K562 (cell line): ENCODE measurements at regions not wholly inside any gene's neighbourhood (a gene's known extent, or its start where the extent isn't known, plus 50 kb on each side); places are given as distances from the start of the nearest gene placed in this dataset.

ENCODE experiments used
- ATAC-seq: fragments of 200-7000 bp; cut with Tn5 transposase; 3 replicates; pipeline ENCODE4 v1.9.1; 2020; ENCODE audit warnings: moderate library complexity
- BruUV-seq: library from RNA; stranded (reverse); fragments of 400-500 nt; replicated peaks from 2 replicates; lab custom pipeline; 2021; lab: Mats Ljungman, UMichigan
- CTCF ChIA-PET: fragments of 300-600 bp; formaldehyde crosslinking; extraction: SDS; loops from one replicate; lab custom pipeline; 2021; ENCODE audit warnings: low intra/inter-chr PET ratio; lab: Yijun Ruan, JAX
- POLR2A ChIA-PET: fragments of 300-600, 350-650 bp; sonication (Branson Sonifier 250); formaldehyde crosslinking; extraction: SDS; loops from one replicate; lab custom pipeline; 2021; ENCODE audit warnings: antibody characterized with exemption, inconsistent platforms; lab: Yijun Ruan, JAX
- DNase-seq, 4 experiments: peaks; one replicate each; pipeline versions ENCODE4 v3.0.0 to v3.0.0-alpha.2; 2011 to 2018; ENCODE audit warnings: low spot score in 3 of 4, mixed read lengths in 3 of 4; ENCODE audit errors: extremely low read depth in 1 of 4
- FAIRE-seq: peaks from 2 replicates; lab custom pipeline; 2011; peaks lifted over from hg19 to GRCh38; lab: Jason Lieb, UNC
- H2AFZ ChIP-seq: 2 replicates; pipeline ENCODE4 v1.6.0; 2011; ENCODE audit warnings: low read depth, low read length, control low read depth, inconsistent platforms
- H3K27ac ChIP-seq: fragments of 200-600 bp; 3 replicates; pipeline ENCODE4 v1.8.0; 2011; ENCODE audit warnings: low read depth, mild to moderate bottlenecking, control low read depth, inconsistent platforms, low read length, moderate library complexity, mixed read lengths; ENCODE audit errors: extremely low read depth
- H3K27me3 ChIP-seq, 2 experiments: fragments of 300-600 bp in 1 of 2; 2 replicates in 1 of 2; 3 replicates in 1 of 2; pipeline versions ENCODE4 v1.6.0 to v1.8.0; 2011; ENCODE audit warnings: inconsistent platforms in 2 of 2, low read length in 2 of 2, mild to moderate bottlenecking in 1 of 2, mixed read lengths in 1 of 2, moderate library complexity in 1 of 2; ENCODE audit not compliant: control insufficient read depth in 2 of 2, insufficient read depth in 2 of 2
- H3K36me3 ChIP-seq: fragments of 300-600 bp; 3 replicates; pipeline ENCODE4 v1.8.0; 2011; ENCODE audit warnings: mild to moderate bottlenecking, low read length, inconsistent platforms; ENCODE audit not compliant: control insufficient read depth, insufficient read depth
- H3K4me1 ChIP-seq, 2 experiments: fragments of 200-600 bp in 1 of 2; replicated peaks in 1 of 2; 2 replicates in 1 of 2; 3 replicates in 1 of 2; pipeline versions ENCODE4 v1.5.1 to v1.8.0; 2011; ENCODE audit warnings: inconsistent platforms in 2 of 2, low read length in 2 of 2, mild to moderate bottlenecking in 1 of 2, mixed read lengths in 1 of 2, moderate library complexity in 1 of 2; ENCODE audit not compliant: control insufficient read depth in 2 of 2, insufficient read depth in 2 of 2
- H3K4me2 ChIP-seq: 2 replicates; pipeline ENCODE4 v1.6.1; 2011; ENCODE audit warnings: low read length, control low read depth, inconsistent platforms, mixed read lengths; ENCODE audit not compliant: insufficient read depth
- H3K4me3 ChIP-seq: fragments of 200-600 bp; sonication (generic), shearing (Covaris generic); 2 replicates; pipeline ENCODE4 v1.5.1; 2016; ENCODE audit warnings: control low read depth, inconsistent platforms
- H3K79me2 ChIP-seq: fragments of 200-600 bp; 3 replicates; pipeline ENCODE4 v1.8.0; 2011; ENCODE audit warnings: low read length, inconsistent platforms; ENCODE audit not compliant: control insufficient read depth, insufficient read depth
- H3K9ac ChIP-seq, 2 experiments: 2 replicates each; pipeline versions ENCODE4 v1.6.0 to v1.6.1; 2011; ENCODE audit warnings: low read depth in 2 of 2, low read length in 2 of 2, control low read depth in 1 of 2, inconsistent platforms in 1 of 2, mild to moderate bottlenecking in 1 of 2, mixed read lengths in 1 of 2; ENCODE audit not compliant: insufficient read depth in 1 of 2
- H3K9me1 ChIP-seq: one replicate; pipeline ENCODE4 v1.6.0; 2011; ENCODE audit warnings: inconsistent platforms, mild to moderate bottlenecking, low read length, moderate library complexity; ENCODE audit not compliant: control insufficient read depth, insufficient read depth
- H3K9me3 ChIP-seq: replicated peaks from 2 replicates; pipeline ENCODE4 v1.5.1; 2011; ENCODE audit warnings: low read depth, low read length, inconsistent platforms; ENCODE audit not compliant: control insufficient read depth, insufficient read depth
- H4K20me1 ChIP-seq: replicated peaks from 2 replicates; pipeline ENCODE4 v1.6.1; 2011; ENCODE audit warnings: low read length, inconsistent platforms, mixed read lengths; ENCODE audit not compliant: control insufficient read depth, insufficient read depth
- RFX1 ChIP-seq: fragments of 450-650 bp; IDR thresholded peaks from 2 replicates; pipeline ENCODE4 v1.6.1; 2016; ENCODE audit warnings: mild to moderate bottlenecking, moderate library complexity
- SAFB ChIP-seq: fragments of 200-400 bp; formaldehyde crosslinking; IDR thresholded peaks from 2 replicates; pipeline ENCODE4 v1.6.1; 2017; ENCODE audit warnings: low read depth, low read length, borderline replicate concordance
- ZNF224 ChIP-seq: sonication (generic); formaldehyde crosslinking; IDR thresholded peaks from 2 replicates; pipeline ENCODE4 v1.8.0; 2022; ENCODE audit warnings: mild to moderate bottlenecking, missing genetic modification reagents
- WGBS: fragments of 100-300 bp; shearing (Covaris generic); methylation state at CpG from one replicate; pipeline ENCODE4 v1.1.6; 2016; ENCODE audit warnings: low coverage, mixed read lengths; ENCODE audit not compliant: insufficient coverage; ENCODE audit errors: missing lambda C conversion rate; 5-methylcytosine and 5-hydroxymethylcytosine counted together
- in situ Hi-C: fragments of 300-500 bp; cut with MboI; formaldehyde crosslinking; loops from 4 replicates; pipeline ENCODE4 v1.15.0; 2018; ENCODE audit warnings: inconsistent platforms, mixed read lengths
- intact Hi-C: fragments of 100-400 bp; cut with micrococcal nuclease; formaldehyde crosslinking; loops from 2 replicates; pipeline ENCODE4 v1.14.2; 2022
- TF ChIP-seq, protein P1 (sequence below), 2 experiments: fragments of 450-650 bp in 1 of 2; sonication (generic) in 1 of 2; formaldehyde crosslinking; conservative IDR thresholded peaks; 2 replicates each; pipeline versions ENCODE4 v1.4.0 to v1.8.1; 2020 to 2022; ENCODE audit warnings: mild to moderate bottlenecking in 1 of 2, missing genetic modification reagents in 1 of 2
- TF ChIP-seq, protein P2 (sequence below): fragments of 250-450 bp; sonication (Bioruptor Pico); IDR thresholded peaks from 2 replicates; pipeline ENCODE4 v1.5.0; 2021; ENCODE audit warnings: mild to moderate bottlenecking, moderate library complexity

DNA sequence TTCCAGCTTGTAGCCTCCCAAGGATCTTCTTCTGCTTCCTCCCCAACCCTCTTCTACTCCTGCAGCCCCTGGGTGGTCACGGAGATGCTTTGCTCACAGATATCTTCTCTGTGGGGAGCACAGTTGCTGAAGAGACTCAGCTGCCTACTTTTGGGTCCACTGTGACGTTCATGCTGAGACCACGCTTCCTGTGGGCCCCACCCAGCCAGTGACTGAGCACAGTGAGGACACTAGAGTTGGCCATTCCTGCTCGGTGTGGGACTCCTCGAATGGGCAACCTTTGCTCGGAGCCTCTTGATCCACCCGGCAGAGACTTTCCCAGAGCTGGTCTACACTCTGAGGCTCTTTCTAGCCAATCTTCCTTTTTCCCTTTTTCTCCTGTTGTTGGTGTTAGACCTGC lies 73.9 kb downstream of the ADRA2A start (continued):
- TF ChIP-seq, protein P1, sequence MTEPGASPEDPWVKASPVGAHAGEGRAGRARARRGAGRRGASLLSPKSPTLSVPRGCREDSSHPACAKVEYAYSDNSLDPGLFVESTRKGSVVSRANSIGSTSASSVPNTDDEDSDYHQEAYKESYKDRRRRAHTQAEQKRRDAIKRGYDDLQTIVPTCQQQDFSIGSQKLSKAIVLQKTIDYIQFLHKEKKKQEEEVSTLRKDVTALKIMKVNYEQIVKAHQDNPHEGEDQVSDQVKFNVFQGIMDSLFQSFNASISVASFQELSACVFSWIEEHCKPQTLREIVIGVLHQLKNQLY (CRISPR knock-in tag; conservative IDR thresholded peaks at IDR 0.05) = no peak
- no peak for TF ChIP-seq SAFB
- TF ChIP-seq ZNF224 (CRISPR knock-in tag) = no peak
- TF ChIP-seq, all 486 proteins: peak for 0

DNA sequence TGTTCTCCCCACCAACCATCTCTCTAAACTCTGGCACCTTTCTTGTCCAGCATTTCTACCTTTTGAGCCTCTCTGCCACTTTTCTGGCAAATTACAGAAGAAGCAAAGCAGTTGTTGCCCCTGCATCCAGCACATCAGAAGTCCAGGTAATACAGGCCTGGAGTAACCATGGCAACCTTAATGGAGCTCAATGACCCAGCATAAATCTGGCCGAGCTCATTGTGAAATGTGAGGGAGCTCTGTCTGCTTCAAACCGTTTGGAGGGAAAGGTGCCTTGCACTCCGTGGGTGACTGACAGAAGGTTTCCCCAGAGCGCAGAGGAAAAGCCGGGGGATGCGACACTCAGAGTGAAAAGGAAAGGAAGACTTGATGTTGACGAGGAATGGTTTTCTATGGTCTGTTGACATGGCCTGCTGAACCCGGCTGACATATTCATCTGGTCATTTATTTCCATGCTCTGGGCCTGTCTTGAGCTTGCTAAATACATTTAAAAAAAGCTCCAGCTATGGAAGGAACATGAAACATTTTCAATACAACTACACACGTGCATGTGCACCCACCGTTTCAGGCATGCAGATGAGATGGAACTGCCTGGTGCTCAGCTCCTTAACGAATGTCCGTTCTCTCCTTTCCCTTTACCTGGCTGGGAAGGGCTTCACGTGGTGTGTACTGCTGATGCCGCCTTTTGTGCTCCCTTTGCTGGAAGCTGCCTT lies 74.9 kb downstream of the ADRA2A start:
- Histone ChIP-seq H3K9me3 (no peaks in the 10 kb centered on the region), H3K9me1 (no peaks in the 10 kb centered on the region), H4K20me1 (no peaks in the 10 kb centered on the region), H3K4me2 (no peak overlapping the region), H3K9ac (no peak overlapping the region), H3K36me3 (no peaks in the 10 kb centered on the region), H3K4me3 (no peak overlapping the region), H3K27ac (no peak overlapping the region), H2AFZ (no peak overlapping the region), H3K79me2 (no peaks in the 10 kb centered on the region), H3K4me1 (no peaks in the 10 kb centered on the region), H3K27me3 (no peaks in the 10 kb centered on the region)
- 2% methylated on average over 13 of the region's 14 CpGs for WGBS
- intact Hi-C loops (no loop called here), in situ Hi-C loops (no loop called here)
- FAIRE-seq (no peak), ATAC-seq (no peak), DNase-seq (no peak)
- no TSS peak for BruUV-seq
- ChIA-PET POLR2A (no interaction called here), CTCF (no interaction called here)
- TF ChIP-seq, protein P2, sequence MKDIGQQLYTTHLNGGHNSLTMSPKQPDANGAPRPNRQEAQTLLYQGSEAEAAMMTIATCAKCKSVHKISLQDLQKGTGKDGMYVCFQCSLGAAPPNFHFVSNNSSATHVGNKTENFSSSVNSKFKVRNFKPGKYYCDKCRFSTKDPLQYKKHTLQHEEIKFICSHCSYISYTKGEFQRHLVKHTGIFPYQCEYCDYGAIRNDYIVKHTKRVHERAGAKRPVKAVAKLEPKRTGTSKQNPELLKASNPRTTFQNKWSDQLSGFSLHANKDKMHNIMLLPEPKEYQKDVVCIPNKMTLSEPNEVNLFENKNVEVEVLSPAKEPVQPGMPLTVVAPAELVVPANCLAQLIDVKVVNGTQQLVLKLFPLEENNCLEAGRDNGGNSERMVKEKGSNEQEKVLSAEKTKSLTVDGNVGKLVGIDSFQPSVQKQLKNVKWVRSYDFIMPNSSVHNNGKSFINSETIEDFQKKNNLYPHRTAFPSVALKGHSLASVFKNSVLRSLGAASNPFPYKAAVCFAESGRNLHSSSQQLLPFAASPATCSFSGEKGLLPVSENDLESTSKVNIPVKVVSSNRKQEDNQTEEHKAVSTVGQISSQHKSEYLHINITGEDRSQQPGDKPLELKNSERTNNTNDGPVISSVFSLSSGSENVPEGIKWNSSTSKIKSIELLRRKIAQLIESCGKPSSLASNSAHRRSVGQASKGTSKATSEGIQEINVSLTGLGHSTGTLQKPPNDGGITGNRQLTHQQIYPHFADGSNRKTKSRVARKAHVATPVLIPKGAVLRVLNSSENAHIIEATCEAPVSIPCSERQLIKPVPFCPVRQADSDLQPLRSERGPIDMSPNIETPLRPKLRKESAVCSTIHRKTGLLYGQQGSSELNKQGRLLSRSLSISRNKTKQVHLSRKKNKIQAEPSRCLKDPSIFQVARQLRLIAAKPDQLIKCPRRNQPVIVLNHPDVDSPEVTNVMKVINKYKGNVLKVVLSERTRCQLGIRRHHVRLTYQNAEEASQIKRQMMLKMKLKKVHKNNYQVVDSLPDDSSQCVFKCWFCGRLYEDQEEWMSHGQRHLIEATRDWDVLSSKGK = no peak
- peak; percentile 85 for TF ChIP-seq RFX1
